HG02981 (cell line): ENCODE measurements at regions not wholly inside any gene's neighbourhood (a gene's known extent, or its start where the extent isn't known, plus 50 kb on each side); places are given as distances from the start of the nearest gene placed in this dataset.

Source experiments
- ATAC-seq: cut with Tn5 transposase; IDR thresholded peaks from one replicate; pipeline ENCODE4 v1.9.1; 2021; ENCODE audit warnings: mild to moderate bottlenecking, moderate library complexity; ENCODE audit not compliant: unreplicated experiment

GRCh38 chr4:138086611-138087041 is 155.5 kb downstream of the SLC7A11 start:
- ATAC-seq = no peak

GRCh38 chr4:138085736-138086305 is 156.3 kb downstream of the SLC7A11 start:
- no peak for ATAC-seq

- no peak for ATAC-seq
These were observed 163.2 kb downstream of the SLC7A11 start for GRCh38 chr4:138078751-138079520.

GRCh38 chr4:138078253-138078652 is 163.9 kb downstream of the SLC7A11 start:
- no peak for ATAC-seq

GRCh38 chr4:138076561-138076960 is 165.6 kb downstream of the SLC7A11 start:
- no peak for ATAC-seq

GRCh38 chr4:138070816-138071215 is 171.3 kb downstream of the SLC7A11 start:
- no peak for ATAC-seq

GRCh38 chr4:138063581-138063980 is 178.6 kb downstream of the SLC7A11 start:
- peak; percentile 50 for ATAC-seq

GRCh38 chr4:138062929-138063328 is 179.2 kb downstream of the SLC7A11 start:
- ATAC-seq = no peak

GRCh38 chr4:138056541-138056940 is 185.6 kb downstream of the SLC7A11 start:
- no peak for ATAC-seq

GRCh38 chr4:138055890-138056289 is 186.3 kb downstream of the SLC7A11 start:
- no peak for ATAC-seq

- ATAC-seq = no peak
These were observed 188.4 kb downstream of the SLC7A11 start for GRCh38 chr4:138053641-138054301.

GRCh38 chr4:138052806-138053632 is 189.1 kb downstream of the SLC7A11 start:
- no peak for ATAC-seq

- ATAC-seq = no peak
These were observed 191.0 kb downstream of the SLC7A11 start for GRCh38 chr4:138051157-138051556.

GRCh38 chr4:138050601-138051000 is 191.5 kb downstream of the SLC7A11 start:
- no peak for ATAC-seq

GRCh38 chr4:138049355-138049754 is 192.8 kb downstream of the SLC7A11 start:
- no peak for ATAC-seq

GRCh38 chr4:138047290-138047689 is 194.9 kb downstream of the SLC7A11 start:
- ATAC-seq = no peak

- no peak for ATAC-seq
These were observed 197.1 kb downstream of the SLC7A11 start for GRCh38 chr4:138045036-138045435.

GRCh38 chr4:138039010-138039409 is 203.1 kb downstream of the SLC7A11 start:
- ATAC-seq = no peak

GRCh38 chr4:138037696-138038095 is 204.5 kb downstream of the SLC7A11 start:
- ATAC-seq = no peak

- ATAC-seq = peak; percentile 100
These were observed 206.3 kb downstream of the SLC7A11 start for GRCh38 chr4:138035781-138036258.

GRCh38 chr4:138034871-138035270 is 207.3 kb downstream of the SLC7A11 start:
- no peak for ATAC-seq
